DOHH2 (cell line): ENCODE measurements at regions not wholly inside any gene's neighbourhood (a gene's known extent, or its start where the extent isn't known, plus 50 kb on each side); places are given as distances from the start of the nearest gene placed in this dataset.

Experiments used
- H3F3A ChIP-seq: fragments of 200-600 bp; sonication (generic), shearing (Covaris generic); 2 replicates; pipeline ENCODE4 v1.6.0; 2016; ENCODE audit warnings: antibody characterized with exemption, mild to moderate bottlenecking; ENCODE audit not compliant: control insufficient read depth, insufficient read depth
- H3K27ac ChIP-seq: fragments of 200-600 bp; sonication (generic); 2 replicates; pipeline ENCODE4 v1.5.1; 2014; ENCODE audit warnings: low read depth, mild to moderate bottlenecking, low read length, moderate library complexity
- H3K27me3 ChIP-seq: fragments of 200-600 bp; sonication (generic); 2 replicates; pipeline ENCODE4 v1.6.1; 2014; ENCODE audit warnings: mild to moderate bottlenecking, low read length, mixed read lengths; ENCODE audit not compliant: control insufficient read depth
- H3K36me3 ChIP-seq: fragments of 200-600 bp; sonication (generic); 2 replicates; pipeline ENCODE4 v1.6.1; 2014; ENCODE audit warnings: mild to moderate bottlenecking, low read length, moderate library complexity, mixed read lengths; ENCODE audit not compliant: control insufficient read depth
- H3K4me1 ChIP-seq: fragments of 200-600 bp; sonication (generic); 2 replicates; pipeline ENCODE4 v1.6.1; 2014; ENCODE audit warnings: mild to moderate bottlenecking, low read length, mixed read lengths; ENCODE audit not compliant: control insufficient read depth
- H3K4me2 ChIP-seq: fragments of 200-600 bp; sonication (generic); 2 replicates; pipeline ENCODE4 v1.6.0; 2014; ENCODE audit warnings: mild to moderate bottlenecking, low read length, moderate library complexity
- H3K4me3 ChIP-seq: fragments of 200-600 bp; sonication (generic); 2 replicates; pipeline ENCODE4 v1.5.1; 2014; ENCODE audit warnings: mild to moderate bottlenecking, low read length, mixed read lengths
- H3K79me2 ChIP-seq: fragments of 200-600 bp; sonication (generic); 2 replicates; pipeline ENCODE4 v1.6.1; 2014; ENCODE audit warnings: mild to moderate bottlenecking, low read length, mixed read lengths; ENCODE audit not compliant: control insufficient read depth
- H3K9me2 ChIP-seq: fragments of 200-600 bp; sonication (generic); replicated peaks from 2 replicates; pipeline ENCODE4 v1.6.1; 2014; ENCODE audit warnings: mild to moderate bottlenecking, low read length, mixed read lengths; ENCODE audit not compliant: control insufficient read depth
- H3K9me3 ChIP-seq: fragments of 200-600 bp; sonication (generic); 2 replicates; pipeline ENCODE4 v1.6.1; 2014; ENCODE audit warnings: antibody characterized with exemption, low read length, mixed read lengths; ENCODE audit not compliant: control insufficient read depth, insufficient read depth
- H4K20me1 ChIP-seq: fragments of 200-600 bp; sonication (generic); 2 replicates; pipeline ENCODE4 v1.6.0; 2014; ENCODE audit warnings: low read depth, mild to moderate bottlenecking, antibody characterized with exemption, low read length, moderate library complexity; ENCODE audit not compliant: control insufficient read depth, insufficient read depth
- CTCF ChIP-seq: fragments of 200-600 bp; sonication (generic); IDR thresholded peaks from one replicate; pipeline ENCODE4 v1.5.1; 2014; ENCODE audit warnings: antibody characterized with exemption, mild to moderate bottlenecking, low read depth, low read length; ENCODE audit not compliant: poor library complexity, severe bottlenecking
- EZH2phosphoT487 ChIP-seq: fragments of 200-600 bp; sonication (generic); IDR thresholded peaks from 2 replicates; pipeline ENCODE4 v1.6.1; 2017; ENCODE audit warnings: borderline replicate concordance, mild to moderate bottlenecking, antibody characterized with exemption, low read length, moderate library complexity, mixed read lengths

GRCh38 chr7:9022456-9022855 is 589.0 kb downstream of the NXPH1 start:
- Histone ChIP-seq H4K20me1 (no peaks in the 10 kb centered on the region), H3K27me3 (no peaks in the 10 kb centered on the region), H3K4me1 (no peaks in the 10 kb centered on the region), H3K4me2 (no peak overlapping the region), H3K36me3 (no peaks in the 10 kb centered on the region), H3F3A (no peaks in the 10 kb centered on the region), H3K9me3 (no peaks in the 10 kb centered on the region), H3K4me3 (no peak overlapping the region), H3K79me2 (no peaks in the 10 kb centered on the region), H3K9me2 (no peaks in the 10 kb centered on the region), H3K27ac (no peak overlapping the region)
- no peak for TF ChIP-seq EZH2phosphoT487

- no peaks in the 10 kb centered on the region for H3K9me2 ChIP-seq
- no peak overlapping the region for H3K27ac ChIP-seq
- H3K4me2 ChIP-seq = no peak overlapping the region
- H3K4me3 ChIP-seq = no peak overlapping the region
- no peaks in the 10 kb centered on the region for H3K9me3 ChIP-seq
- no peaks in the 10 kb centered on the region for H3K79me2 ChIP-seq
- H3K36me3 ChIP-seq = no peaks in the 10 kb centered on the region
- no peaks in the 10 kb centered on the region for H4K20me1 ChIP-seq
- H3F3A ChIP-seq = no peaks in the 10 kb centered on the region
- TF ChIP-seq CTCF (no peak), EZH2phosphoT487 (no peak)
- no peaks in the 10 kb centered on the region for H3K27me3 ChIP-seq
- no peaks in the 10 kb centered on the region for H3K4me1 ChIP-seq
Measured at GRCh38 chr7:9023675-9024294, 590.4 kb downstream of the NXPH1 start.

GRCh38 chr7:9026121-9026520 is 592.7 kb downstream of the NXPH1 start:
- H3K27me3 ChIP-seq = no peaks in the 10 kb centered on the region
- no peaks in the 10 kb centered on the region for H3K9me2 ChIP-seq
- no peaks in the 10 kb centered on the region for H3K4me1 ChIP-seq
- no peaks in the 10 kb centered on the region for H3F3A ChIP-seq
- no peak overlapping the region for H3K4me3 ChIP-seq
- no peaks in the 10 kb centered on the region for H3K36me3 ChIP-seq
- no peak for TF ChIP-seq EZH2phosphoT487
- no peak for TF ChIP-seq CTCF
- no peaks in the 10 kb centered on the region for H3K9me3 ChIP-seq
- no peak overlapping the region for H3K27ac ChIP-seq
- no peak overlapping the region for H3K4me2 ChIP-seq
- H4K20me1 ChIP-seq = no peaks in the 10 kb centered on the region
- no peaks in the 10 kb centered on the region for H3K79me2 ChIP-seq

- Histone ChIP-seq H3K9me2 (no peaks in the 10 kb centered on the region), H3K4me2 (no peak overlapping the region), H4K20me1 (no peaks in the 10 kb centered on the region), H3K27me3 (no peaks in the 10 kb centered on the region), H3K27ac (no peak overlapping the region), H3K4me3 (no peak overlapping the region), H3K36me3 (no peaks in the 10 kb centered on the region), H3K9me3 (no peaks in the 10 kb centered on the region), H3F3A (no peaks in the 10 kb centered on the region), H3K79me2 (no peaks in the 10 kb centered on the region), H3K4me1 (no peaks in the 10 kb centered on the region)
- TF ChIP-seq CTCF (no peak), EZH2phosphoT487 (no peak)
Measured at GRCh38 chr7:9028012-9028411, 594.6 kb downstream of the NXPH1 start.
